NT2/D1 (cell line): ENCODE measurements at regions not wholly inside any gene's neighbourhood (a gene's known extent, or its start where the extent isn't known, plus 50 kb on each side); places are given as distances from the start of the nearest gene placed in this dataset.

ENCODE experiments used
- SUZ12 ChIP-seq: IDR thresholded peaks from 2 replicates; pipeline ENCODE4 v1.6.1; 2011; ENCODE audit not compliant: insufficient read length, insufficient read depth; ENCODE audit errors: extremely low read depth
- YY1 ChIP-seq: IDR thresholded peaks from 2 replicates; pipeline ENCODE4 v1.6.1; 2011; ENCODE audit not compliant: insufficient read length, insufficient read depth
- ZNF274 ChIP-seq: IDR thresholded peaks from 2 replicates; pipeline ENCODE4 v1.6.1; 2011; ENCODE audit warnings: mild to moderate bottlenecking, low read depth, low read length

DNA sequence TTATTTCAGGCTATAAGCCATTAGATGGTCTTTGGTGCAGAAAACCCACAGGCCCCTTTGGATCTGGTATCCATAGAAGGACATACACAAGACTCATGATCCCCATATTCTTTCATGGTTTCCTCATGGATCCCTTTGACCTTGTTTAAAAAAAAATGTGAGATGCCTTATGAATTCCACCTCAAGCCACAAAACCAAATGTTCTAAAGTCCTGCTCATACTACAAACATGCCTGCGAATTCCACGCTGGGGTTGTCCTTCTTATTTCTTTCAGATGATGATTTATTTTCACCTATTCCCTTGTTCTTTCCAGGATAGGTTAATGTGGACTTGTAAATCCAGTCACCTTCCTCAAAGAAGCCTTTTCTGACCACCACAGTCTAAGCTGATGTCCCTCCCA is 256.9 kb upstream of the DPYD start:
- no peak for TF ChIP-seq SUZ12
- TF ChIP-seq YY1: no peak
- no peak for TF ChIP-seq ZNF274
